ENCODE measurements at regions not wholly inside any gene's neighbourhood (a gene's known extent, or its start where the extent isn't known, plus 50 kb on each side); places are given as distances from the start of the nearest gene placed in this dataset.

DNA sequence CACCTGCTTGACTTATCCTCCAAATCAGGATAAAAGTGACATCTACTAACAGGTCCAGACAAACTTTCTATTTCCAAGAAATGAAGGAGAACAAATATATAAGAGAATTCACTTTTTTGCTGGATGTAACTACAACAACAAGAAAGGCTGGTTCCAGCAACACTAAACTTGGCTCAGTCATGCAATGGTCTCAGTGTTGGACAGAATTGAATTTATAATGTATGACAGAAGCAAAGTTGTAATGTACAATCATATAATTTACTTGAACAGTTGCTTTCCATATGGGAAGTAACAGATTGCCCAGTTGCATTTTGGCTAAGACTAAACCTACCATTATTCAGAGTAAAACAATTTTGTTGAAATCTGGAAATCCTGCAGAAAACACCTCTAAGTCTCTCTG is 183.3 kb upstream of the INTU start (continued):
- TF ChIP-seq, protein P1, sequence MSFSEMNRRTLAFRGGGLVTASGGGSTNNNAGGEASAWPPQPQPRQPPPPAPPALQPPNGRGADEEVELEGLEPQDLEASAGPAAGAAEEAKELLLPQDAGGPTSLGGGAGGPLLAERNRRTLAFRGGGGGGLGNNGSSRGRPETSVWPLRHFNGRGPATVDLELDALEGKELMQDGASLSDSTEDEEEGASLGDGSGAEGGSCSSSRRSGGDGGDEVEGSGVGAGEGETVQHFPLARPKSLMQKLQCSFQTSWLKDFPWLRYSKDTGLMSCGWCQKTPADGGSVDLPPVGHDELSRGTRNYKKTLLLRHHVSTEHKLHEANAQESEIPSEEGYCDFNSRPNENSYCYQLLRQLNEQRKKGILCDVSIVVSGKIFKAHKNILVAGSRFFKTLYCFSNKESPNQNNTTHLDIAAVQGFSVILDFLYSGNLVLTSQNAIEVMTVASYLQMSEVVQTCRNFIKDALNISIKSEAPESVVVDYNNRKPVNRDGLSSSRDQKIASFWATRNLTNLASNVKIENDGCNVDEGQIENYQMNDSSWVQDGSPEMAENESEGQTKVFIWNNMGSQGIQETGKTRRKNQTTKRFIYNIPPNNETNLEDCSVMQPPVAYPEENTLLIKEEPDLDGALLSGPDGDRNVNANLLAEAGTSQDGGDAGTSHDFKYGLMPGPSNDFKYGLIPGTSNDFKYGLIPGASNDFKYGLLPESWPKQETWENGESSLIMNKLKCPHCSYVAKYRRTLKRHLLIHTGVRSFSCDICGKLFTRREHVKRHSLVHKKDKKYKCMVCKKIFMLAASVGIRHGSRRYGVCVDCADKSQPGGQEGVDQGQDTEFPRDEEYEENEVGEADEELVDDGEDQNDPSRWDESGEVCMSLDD (CRISPR knock-in tag; IDR thresholded peaks at IDR 0.05; ENCODE audit: borderline replicate concordance), result no peak

GRCh38 chr4:127450276-127450675 is 182.5 kb upstream of the INTU start:
- no peaks in the 10 kb centered on the region for H3K9me3 ChIP-seq (ENCODE audit: low read length)
- intact Hi-C loops (cut with micrococcal nuclease; ENCODE audit: unreplicated experiment) (no loop called here), in situ Hi-C loops (cut with HindIII; ENCODE audit: extremely low pct_ligation_motif_present, low pct_unique_long_range_greater_than_20kb) (no loop called here)
- DNase-seq (ENCODE audit: low spot score) (no peak), ATAC-seq (no peak), FAIRE-seq (no peak)
- H3K9ac ChIP-seq (ENCODE audit: insufficient read depth, low read depth, low read length), result no peak overlapping the region
- TF ChIP-seq ZNF224 (CRISPR knock-in tag; IDR thresholded peaks at IDR 0.05), result no peak
- TF ChIP-seq JUNB (CRISPR knock-in tag; IDR thresholded peaks at IDR 0.05; ENCODE audit: borderline replicate concordance), result no peak
- TF ChIP-seq, protein P2, sequence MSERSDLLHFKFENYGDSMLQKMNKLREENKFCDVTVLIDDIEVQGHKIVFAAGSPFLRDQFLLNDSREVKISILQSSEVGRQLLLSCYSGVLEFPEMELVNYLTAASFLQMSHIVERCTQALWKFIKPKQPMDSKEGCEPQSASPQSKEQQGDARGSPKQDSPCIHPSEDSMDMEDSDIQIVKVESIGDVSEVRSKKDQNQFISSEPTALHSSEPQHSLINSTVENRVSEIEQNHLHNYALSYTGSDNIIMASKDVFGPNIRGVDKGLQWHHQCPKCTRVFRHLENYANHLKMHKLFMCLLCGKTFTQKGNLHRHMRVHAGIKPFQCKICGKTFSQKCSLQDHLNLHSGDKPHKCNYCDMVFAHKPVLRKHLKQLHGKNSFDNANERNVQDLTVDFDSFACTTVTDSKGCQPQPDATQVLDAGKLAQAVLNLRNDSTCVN (CRISPR knock-in tag; IDR thresholded peaks at IDR 0.05; ENCODE audit: borderline replicate concordance), result no peak
- TF ChIP-seq SP4 (CRISPR knock-in tag; IDR thresholded peaks at IDR 0.05), result no peak
- no peak for TF ChIP-seq ZBTB44 (CRISPR knock-in tag; IDR thresholded peaks at IDR 0.05)
- TF ChIP-seq, protein P3, sequence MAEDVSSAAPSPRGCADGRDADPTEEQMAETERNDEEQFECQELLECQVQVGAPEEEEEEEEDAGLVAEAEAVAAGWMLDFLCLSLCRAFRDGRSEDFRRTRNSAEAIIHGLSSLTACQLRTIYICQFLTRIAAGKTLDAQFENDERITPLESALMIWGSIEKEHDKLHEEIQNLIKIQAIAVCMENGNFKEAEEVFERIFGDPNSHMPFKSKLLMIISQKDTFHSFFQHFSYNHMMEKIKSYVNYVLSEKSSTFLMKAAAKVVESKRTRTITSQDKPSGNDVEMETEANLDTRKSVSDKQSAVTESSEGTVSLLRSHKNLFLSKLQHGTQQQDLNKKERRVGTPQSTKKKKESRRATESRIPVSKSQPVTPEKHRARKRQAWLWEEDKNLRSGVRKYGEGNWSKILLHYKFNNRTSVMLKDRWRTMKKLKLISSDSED (CRISPR knock-in tag; IDR thresholded peaks at IDR 0.05), result no peak
- no peak for TF ChIP-seq FIP1L1 (IDR thresholded peaks at IDR 0.05; ENCODE audit: borderline replicate concordance, insufficient read depth, low read depth, low read length)
- no peak for TF ChIP-seq ZNF720 (CRISPR knock-in tag; IDR thresholded peaks at IDR 0.05)
- no peak for TF ChIP-seq E2F1 (CRISPR knock-in tag; IDR thresholded peaks at IDR 0.05)
- no peak for TF ChIP-seq ZNF850 (CRISPR knock-in tag; conservative IDR thresholded peaks at IDR 0.05)
- TF ChIP-seq SP2 (CRISPR knock-in tag; IDR thresholded peaks at IDR 0.05), result no peak
- TF ChIP-seq HOXA5 (CRISPR knock-in tag; IDR thresholded peaks at IDR 0.05), result no peak
- no peak for TF ChIP-seq MAFK (conservative IDR thresholded peaks at IDR 0.05 in 1 of 2, IDR thresholded peaks at IDR 0.05 in 1 of 2; ENCODE audit: low read length in 2 of 2)
- TF ChIP-seq, protein P4, sequence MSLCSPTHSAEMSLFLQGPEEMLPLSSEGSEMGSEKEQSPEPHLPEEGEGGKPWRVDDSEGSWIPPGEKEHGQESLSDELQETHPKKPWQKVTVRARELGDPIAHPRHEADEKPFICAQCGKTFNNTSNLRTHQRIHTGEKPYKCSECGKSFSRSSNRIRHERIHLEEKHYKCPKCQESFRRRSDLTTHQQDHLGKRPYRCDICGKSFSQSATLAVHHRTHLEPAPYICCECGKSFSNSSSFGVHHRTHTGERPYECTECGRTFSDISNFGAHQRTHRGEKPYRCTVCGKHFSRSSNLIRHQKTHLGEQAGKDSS (CRISPR knock-in tag; IDR thresholded peaks at IDR 0.05; ENCODE audit: borderline replicate concordance, low read depth), result no peak
- ChIA-PET POLR2A (no interaction called here), CTCF (ENCODE audit: low intra/inter-chr PET ratio, low total read pairs) (no interaction called here)
- no peak overlapping the region for H2AFZ ChIP-seq (ENCODE audit: low read length)
- H3K79me2 ChIP-seq (ENCODE audit: insufficient read depth, low read length), result no peaks in the 10 kb centered on the region
- no TSS peak for BruUV-seq (replicated peaks)
- 0% methylated on average over 1 of the region's 1 CpG for WGBS (ENCODE audit: low lambda C conversion rate)
- H3K27me3 ChIP-seq (ENCODE audit: control insufficient read depth in 1 of 2, insufficient read depth in 2 of 2, low read length in 2 of 2), result no peaks in the 10 kb centered on the region; a peak in 1 of 5 replicates
- H3K4me1 ChIP-seq (ENCODE audit: insufficient read depth, low read length), result no peaks in the 10 kb centered on the region
- H4K20me1 ChIP-seq (ENCODE audit: insufficient read depth, low read length), result no peaks in the 10 kb centered on the region
- H3K27ac ChIP-seq (ENCODE audit: extremely low read length, insufficient read depth, low read length), result no peak overlapping the region
- no peak overlapping the region for H3K4me3 ChIP-seq (replicated peaks in 1 of 3; ENCODE audit: insufficient read depth in 1 of 3, low read depth in 2 of 3, low read length in 3 of 3)
- no peaks in the 10 kb centered on the region for H3K36me3 ChIP-seq (replicated peaks in 1 of 2; ENCODE audit: control insufficient read depth in 1 of 2, insufficient read depth in 2 of 2, low read length in 2 of 2)
- H3K4me2 ChIP-seq (ENCODE audit: low read depth, low read length), result no peak overlapping the region
